PC-3 (cell line): ENCODE measurements at regions not wholly inside any gene's neighbourhood (a gene's known extent, or its start where the extent isn't known, plus 50 kb on each side); places are given as distances from the start of the nearest gene placed in this dataset.
A peak's percentile ranks its signal among the peaks of the same experiment; 100 is the strongest.

ENCODE experiments used
- ATAC-seq: fragments of 200-7000 bp; cut with Tn5 transposase; 2 replicates; pipeline ENCODE4 v1.9.1; 2020; ENCODE audit warnings: mild to moderate bottlenecking, moderate library complexity
- BruUV-seq: library from RNA; stranded (reverse); fragments of 400-500 nt; replicated peaks from 2 replicates; lab custom pipeline; 2021; lab: Mats Ljungman, UMichigan
- CTCF ChIA-PET: fragments of 300-600 bp; sonication (Branson Sonifier 250); formaldehyde crosslinking; loops from one replicate; lab custom pipeline; 2022; ENCODE audit warnings: antibody characterized with exemption; lab: Charles Lee
- POLR2A ChIA-PET: fragments of 300-600 bp; sonication (Branson Sonifier 250); formaldehyde crosslinking; loops from one replicate; lab custom pipeline; 2022; ENCODE audit warnings: antibody characterized with exemption; ENCODE audit not compliant: unreplicated experiment; lab: Charles Lee
- DNase-seq: peaks from one replicate; pipeline ENCODE4 v3.0.0-alpha.2; 2015
- H2AFZ ChIP-seq: fragments of 300-600 bp; sonication (generic); 2 replicates; pipeline ENCODE4 v1.6.0; 2016; ENCODE audit warnings: antibody characterized with exemption, low read length
- H3F3A ChIP-seq: fragments of 300-600 bp; sonication (generic); one replicate; pipeline ENCODE4 v1.6.0; 2017; ENCODE audit warnings: antibody characterized with exemption, low read length, control low read depth, mild to moderate bottlenecking; ENCODE audit not compliant: unreplicated experiment
- H3K27ac ChIP-seq: fragments of 300-600 bp; sonication (generic); 2 replicates; pipeline ENCODE4 v1.5.1; 2016; ENCODE audit warnings: mild to moderate bottlenecking, low read length
- H3K27me3 ChIP-seq: fragments of 300-600 bp; sonication (generic); 2 replicates; pipeline ENCODE4 v1.6.1; 2016; ENCODE audit warnings: low read length, mixed read lengths
- H3K36me3 ChIP-seq: fragments of 300-600 bp; sonication (generic); 2 replicates; pipeline ENCODE4 v1.6.1; 2016; ENCODE audit warnings: low read depth, mixed run types, low read length, mixed read lengths
- H3K4me1 ChIP-seq: fragments of 300-600 bp; sonication (generic); 2 replicates; pipeline ENCODE4 v1.5.1; 2016; ENCODE audit warnings: low read length; ENCODE audit not compliant: insufficient read depth
- H3K4me2 ChIP-seq: fragments of 300-600 bp; sonication (generic); 2 replicates; pipeline ENCODE4 v1.6.0; 2016; ENCODE audit warnings: low read length
- H3K4me3 ChIP-seq: fragments of 300-600 bp; sonication (generic); 2 replicates; pipeline ENCODE4 v1.5.1; 2016; ENCODE audit warnings: mild to moderate bottlenecking, low read length, mixed read lengths
- H3K79me2 ChIP-seq: fragments of 300-600 bp; sonication (generic); 2 replicates; pipeline ENCODE4 v1.6.1; 2017; ENCODE audit warnings: low read length, mixed read lengths
- H3K9ac ChIP-seq: fragments of 300-600 bp; sonication (generic); 2 replicates; pipeline ENCODE4 v1.6.0; 2016; ENCODE audit warnings: mild to moderate bottlenecking, low read length
- H3K9me2 ChIP-seq: fragments of 300-600 bp; sonication (generic); replicated peaks from 2 replicates; pipeline ENCODE4 v1.6.1; 2016; ENCODE audit warnings: mixed run types, low read length, mixed read lengths
- H3K9me3 ChIP-seq: fragments of 300-600 bp; sonication (generic); 2 replicates; pipeline ENCODE4 v1.6.1; 2016; ENCODE audit warnings: low read length, mixed read lengths
- H4K20me1 ChIP-seq: fragments of 300-600 bp; sonication (generic); 2 replicates; pipeline ENCODE4 v1.6.1; 2016; ENCODE audit warnings: low read length, mixed read lengths
- CTCF ChIP-seq: fragments of 300-600 bp; sonication (generic); conservative IDR thresholded peaks from 2 replicates; pipeline ENCODE4 v1.5.1; 2017; ENCODE audit warnings: antibody characterized with exemption, low read depth, mild to moderate bottlenecking, low read length
- EZH2 ChIP-seq: fragments of 300-600 bp; sonication (generic); IDR thresholded peaks from one replicate; pipeline ENCODE4 v1.6.1; 2017; ENCODE audit warnings: antibody characterized with exemption, mild to moderate bottlenecking, low read length; ENCODE audit not compliant: unreplicated experiment
- EZH2phosphoT487 ChIP-seq: fragments of 300-600 bp; sonication (generic); IDR thresholded peaks from 2 replicates; pipeline ENCODE4 v1.6.1; 2018; ENCODE audit warnings: mild to moderate bottlenecking, antibody characterized with exemption, low read length, borderline replicate concordance
- intact Hi-C: fragments of 100-400 bp; cut with micrococcal nuclease; formaldehyde crosslinking; loops from 2 replicates; pipeline ENCODE4 v1.9.0; 2023

GRCh38 chr12:63420206-63420644, 248.1 kb downstream of the DPY19L2 start:
- Histone ChIP-seq H3K79me2 (no peaks in the 10 kb centered on the region), H3K27ac (no peak overlapping the region), H4K20me1 (no peaks in the 10 kb centered on the region), H3K9ac (no peak overlapping the region), H3K36me3 (no peaks in the 10 kb centered on the region), H3K9me3 (peaks cover 13% of the 10 kb centered on the region; the same call in 1 of the 2 replicates), H3K4me2 (no peak overlapping the region), H3K27me3 (peaks cover 8% of the 10 kb centered on the region; the same call in 1 of the 2 replicates), H3K4me1 (peaks cover 4% of the 10 kb centered on the region; the same call in 1 of the 2 replicates), H3F3A (no peaks in the 10 kb centered on the region), H2AFZ (no peak overlapping the region), H3K4me3 (no peak overlapping the region), H3K9me2 (no peaks in the 10 kb centered on the region)
- peak; percentile 70 for ATAC-seq
- peak; percentile 66 for TF ChIP-seq CTCF
- TF ChIP-seq EZH2phosphoT487, result no peak
- no peak for TF ChIP-seq EZH2
- peak; percentile 50 for DNase-seq
- BruUV-seq, result no TSS peak
- intact Hi-C loops, result no loop called here
- POLR2A ChIA-PET, result no interaction called here
- CTCF ChIA-PET, result no interaction called here

GRCh38 chr12:63419154-63419553, 249.1 kb downstream of the DPY19L2 start:
- no peaks in the 10 kb centered on the region for H3K9me2 ChIP-seq
- no peak overlapping the region for H3K4me2 ChIP-seq
- H3K4me1 ChIP-seq, result peaks cover 4% of the 10 kb centered on the region; the same call in 1 of the 2 replicates
- DNase-seq, result peak; percentile 73
- no peak overlapping the region for H3K9ac ChIP-seq
- H2AFZ ChIP-seq, result no peak overlapping the region
- TF ChIP-seq EZH2 (no peak), CTCF (no peak), EZH2phosphoT487 (no peak)
- no peaks in the 10 kb centered on the region for H3K79me2 ChIP-seq
- intact Hi-C loops, result no loop called here
- H3F3A ChIP-seq, result no peaks in the 10 kb centered on the region
- H4K20me1 ChIP-seq, result no peaks in the 10 kb centered on the region
- ATAC-seq, result peak; percentile 57
- CTCF ChIA-PET, result no interaction called here
- H3K27me3 ChIP-seq, result no peaks in the 10 kb centered on the region
- H3K9me3 ChIP-seq, result peaks cover 14% of the 10 kb centered on the region; the same call in 1 of the 2 replicates
- no peaks in the 10 kb centered on the region for H3K36me3 ChIP-seq
- POLR2A ChIA-PET, result no interaction called here
- no peak overlapping the region for H3K4me3 ChIP-seq
- 0 out of 2 replicates have a peak overlapping the region, but pooled peaks have one; percentile 24 for H3K27ac ChIP-seq
- BruUV-seq, result no TSS peak

GRCh38 chr12:63416788-63417187, 251.5 kb downstream of the DPY19L2 start:
- H3K4me3 ChIP-seq, result no peak overlapping the region
- H2AFZ ChIP-seq, result no peak overlapping the region
- no peaks in the 10 kb centered on the region for H3K9me2 ChIP-seq
- BruUV-seq, result no TSS peak
- ChIA-PET POLR2A (no interaction called here), CTCF (no interaction called here)
- intact Hi-C loops, result no loop called here
- H3K36me3 ChIP-seq, result no peaks in the 10 kb centered on the region
- no peaks in the 10 kb centered on the region for H4K20me1 ChIP-seq
- H3K4me1 ChIP-seq, result peaks cover 4% of the 10 kb centered on the region; the same call in 1 of the 2 replicates
- DNase-seq, result no peak
- no peak for TF ChIP-seq EZH2
- TF ChIP-seq CTCF, result no peak
- TF ChIP-seq EZH2phosphoT487, result no peak
- peaks cover 14% of the 10 kb centered on the region; the same call in 1 of the 2 replicates for H3K9me3 ChIP-seq
- H3K9ac ChIP-seq, result no peak overlapping the region
- H3F3A ChIP-seq, result no peaks in the 10 kb centered on the region
- H3K27me3 ChIP-seq, result no peaks in the 10 kb centered on the region
- no peak overlapping the region for H3K4me2 ChIP-seq
- no peaks in the 10 kb centered on the region for H3K79me2 ChIP-seq
- H3K27ac ChIP-seq, result no peak overlapping the region
- no peak for ATAC-seq
